ENCODE measurements at regions not wholly inside any gene's neighbourhood (a gene's known extent, or its start where the extent isn't known, plus 50 kb on each side); places are given as distances from the start of the nearest gene placed in this dataset.
"Not testable (repeated sequence)": the region's sequence is repeated elsewhere in the genome, so short reads cannot be mapped to it uniquely, and the experiment has no call there.

- ATAC-seq = no peak
- H3K27me3 ChIP-seq (ENCODE audit: control insufficient read depth, insufficient read depth) = no peaks in the 10 kb centered on the region
- no peak overlapping the region for H3K27ac ChIP-seq (ENCODE audit: low read length)
- 70% methylated on average over 2 of the region's 2 CpGs for WGBS
- H3K4me3 ChIP-seq (ENCODE audit: low read length) = no peak overlapping the region
- no peak for DNase-seq
- H3K4me1 ChIP-seq (ENCODE audit: control insufficient read depth, insufficient read depth, low read length) = peaks cover 8% of the 10 kb centered on the region
- no peaks in the 10 kb centered on the region for H3K9me3 ChIP-seq (ENCODE audit: control insufficient read depth, low read length)
- intact Hi-C loops (cut with DNase I) = no loop called here
Measured at GRCh38 chr6:6455272-6455671, 133.2 kb upstream of the LY86 start.

GRCh38 chr6:6458172-6458571 lies 130.3 kb upstream of the LY86 start:
- H3K9me3 ChIP-seq (ENCODE audit: control insufficient read depth, low read length) = no peaks in the 10 kb centered on the region
- no peak for DNase-seq
- no peak overlapping the region for H3K4me3 ChIP-seq (ENCODE audit: low read length)
- H3K27me3 ChIP-seq (ENCODE audit: control insufficient read depth, insufficient read depth) = no peaks in the 10 kb centered on the region
- intact Hi-C loops (cut with DNase I) = no loop called here
- no peak overlapping the region for H3K27ac ChIP-seq (ENCODE audit: low read length)
- H3K4me1 ChIP-seq (ENCODE audit: control insufficient read depth, insufficient read depth, low read length) = no peaks in the 10 kb centered on the region
- WGBS = 77% methylated on average over 2 of the region's 2 CpGs
- no peak for ATAC-seq

- H3K4me1 ChIP-seq (ENCODE audit: control insufficient read depth, insufficient read depth, low read length); H3K9me3 ChIP-seq (ENCODE audit: control insufficient read depth, low read length); intact Hi-C loops (cut with DNase I); H3K27me3 ChIP-seq (ENCODE audit: control insufficient read depth, insufficient read depth); H3K27ac ChIP-seq (ENCODE audit: low read length); DNase-seq; ATAC-seq; H3K4me3 ChIP-seq (ENCODE audit: low read length): not testable (repeated sequence)
- WGBS = 81% methylated on average over 4 of the region's 4 CpGs
Measured at GRCh38 chr6:6459963-6460362, 128.6 kb upstream of the LY86 start.

- DNase-seq = no peak
- H3K27me3 ChIP-seq (ENCODE audit: control insufficient read depth, insufficient read depth) = no peaks in the 10 kb centered on the region
- H3K9me3 ChIP-seq (ENCODE audit: control insufficient read depth, low read length) = no peaks in the 10 kb centered on the region
- no peak overlapping the region for H3K27ac ChIP-seq (ENCODE audit: low read length)
- intact Hi-C loops (cut with DNase I) = no loop called here
- 90% methylated on average over 2 of the region's 2 CpGs for WGBS
- H3K4me1 ChIP-seq (ENCODE audit: control insufficient read depth, insufficient read depth, low read length) = no peaks in the 10 kb centered on the region
- ATAC-seq = no peak
- H3K4me3 ChIP-seq (ENCODE audit: low read length) = no peak overlapping the region
Measured at GRCh38 chr6:6460416-6460815, 128.1 kb upstream of the LY86 start.

GRCh38 chr6:6461138-6461537 lies 127.4 kb upstream of the LY86 start:
- intact Hi-C loops (cut with DNase I) = no loop called here
- Histone ChIP-seq H3K9me3 (ENCODE audit: control insufficient read depth, low read length) (no peaks in the 10 kb centered on the region), H3K4me3 (ENCODE audit: low read length) (no peak overlapping the region), H3K4me1 (ENCODE audit: control insufficient read depth, insufficient read depth, low read length) (no peaks in the 10 kb centered on the region), H3K27me3 (ENCODE audit: control insufficient read depth, insufficient read depth) (no peaks in the 10 kb centered on the region), H3K27ac (ENCODE audit: low read length) (no peak overlapping the region)
- WGBS = 85% methylated on average over 4 of the region's 4 CpGs
- ATAC-seq (no peak), DNase-seq (no peak)

- Histone ChIP-seq H3K9me3 (ENCODE audit: control insufficient read depth, low read length) (peaks cover 5% of the 10 kb centered on the region), H3K27ac (ENCODE audit: low read length) (no peak overlapping the region), H3K4me3 (ENCODE audit: low read length) (no peak overlapping the region), H3K27me3 (ENCODE audit: control insufficient read depth, insufficient read depth) (no peaks in the 10 kb centered on the region), H3K4me1 (ENCODE audit: control insufficient read depth, insufficient read depth, low read length) (no peaks in the 10 kb centered on the region)
- DNase-seq (no peak), ATAC-seq (no peak)
- WGBS = 82% methylated on average over 12 of the region's 12 CpGs
- intact Hi-C loops (cut with DNase I) = no loop called here
Measured at GRCh38 chr6:6466967-6467761, 121.4 kb upstream of the LY86 start.

- H3K4me3 ChIP-seq (ENCODE audit: low read length) = no peak overlapping the region
- 80% methylated on average over 8 of the region's 8 CpGs for WGBS
- no peak for ATAC-seq
- H3K9me3 ChIP-seq (ENCODE audit: control insufficient read depth, low read length) = peaks cover 5% of the 10 kb centered on the region
- intact Hi-C loops (cut with DNase I) = no loop called here
- no peak for DNase-seq
- no peaks in the 10 kb centered on the region for H3K27me3 ChIP-seq (ENCODE audit: control insufficient read depth, insufficient read depth)
- no peak overlapping the region for H3K27ac ChIP-seq (ENCODE audit: low read length)
- no peaks in the 10 kb centered on the region for H3K4me1 ChIP-seq (ENCODE audit: control insufficient read depth, insufficient read depth, low read length)
Measured at GRCh38 chr6:6469074-6469473, 119.4 kb upstream of the LY86 start.

- ATAC-seq = no peak
- peaks cover 5% of the 10 kb centered on the region for H3K9me3 ChIP-seq (ENCODE audit: control insufficient read depth, low read length)
- 89% methylated on average over 2 of the region's 2 CpGs for WGBS
- no peak overlapping the region for H3K27ac ChIP-seq (ENCODE audit: low read length)
- H3K27me3 ChIP-seq (ENCODE audit: control insufficient read depth, insufficient read depth) = no peaks in the 10 kb centered on the region
- no peak overlapping the region for H3K4me3 ChIP-seq (ENCODE audit: low read length)
- no peak for DNase-seq
- no peaks in the 10 kb centered on the region for H3K4me1 ChIP-seq (ENCODE audit: control insufficient read depth, insufficient read depth, low read length)
- intact Hi-C loops (cut with DNase I) = no loop called here
Measured at GRCh38 chr6:6470123-6470522, 118.4 kb upstream of the LY86 start.

- Histone ChIP-seq H3K9me3 (ENCODE audit: control insufficient read depth, low read length) (peaks cover 5% of the 10 kb centered on the region), H3K27me3 (ENCODE audit: control insufficient read depth, insufficient read depth) (no peaks in the 10 kb centered on the region), H3K27ac (ENCODE audit: low read length) (no peak overlapping the region), H3K4me1 (ENCODE audit: control insufficient read depth, insufficient read depth, low read length) (no peaks in the 10 kb centered on the region), H3K4me3 (ENCODE audit: low read length) (no peak overlapping the region)
- DNase-seq (no peak), ATAC-seq (no peak)
- intact Hi-C loops (cut with DNase I) = no loop called here
- 84% methylated on average over 3 of the region's 3 CpGs for WGBS
Measured at GRCh38 chr6:6471276-6471675, 117.2 kb upstream of the LY86 start.

- H3K4me3 ChIP-seq (ENCODE audit: low read length) = no peak overlapping the region
- no peak for ATAC-seq
- 75% methylated on average over 11 of the region's 11 CpGs for whole genome bisulfite sequencing
- H3K27ac ChIP-seq (ENCODE audit: low read length) = no peak overlapping the region
- no peaks in the 10 kb centered on the region for H3K27me3 ChIP-seq (ENCODE audit: control insufficient read depth, insufficient read depth)
- no peak for DNase-seq
- intact Hi-C loops (cut with DNase I) = no loop called here
- no peaks in the 10 kb centered on the region for H3K4me1 ChIP-seq (ENCODE audit: control insufficient read depth, insufficient read depth, low read length)
- H3K9me3 ChIP-seq (ENCODE audit: control insufficient read depth, low read length) = peaks cover 5% of the 10 kb centered on the region
Measured at GRCh38 chr6:6474170-6474920, 114.2 kb upstream of the LY86 start.

- H3K27ac ChIP-seq (ENCODE audit: low read length) = no peak overlapping the region
- 60% methylated on average over 6 of the region's 6 CpGs for WGBS
- H3K4me1 ChIP-seq (ENCODE audit: control insufficient read depth, insufficient read depth, low read length) = no peaks in the 10 kb centered on the region
- DNase-seq = no peak
- H3K27me3 ChIP-seq (ENCODE audit: control insufficient read depth, insufficient read depth) = no peaks in the 10 kb centered on the region
- ATAC-seq = peak in 1 of 2 donors; percentile 38
- no peak overlapping the region for H3K4me3 ChIP-seq (ENCODE audit: low read length)
- no peaks in the 10 kb centered on the region for H3K9me3 ChIP-seq (ENCODE audit: control insufficient read depth, low read length)
- intact Hi-C loops (cut with DNase I) = no loop called here
Measured at GRCh38 chr6:6479785-6480184, 108.7 kb upstream of the LY86 start.

Data from right cardiac atrium (tissue), 5 donors.